GM23338 (cell line): ENCODE measurements at regions not wholly inside any gene's neighbourhood (a gene's known extent, or its start where the extent isn't known, plus 50 kb on each side); places are given as distances from the start of the nearest gene placed in this dataset.

Experiments
- ATAC-seq: fragments of 200-7000 bp; cut with Tn5 transposase; 3 replicates; pipeline ENCODE4 v1.9.1; 2020
- DNase-seq: peaks from one replicate; pipeline ENCODE4 v3.0.0-alpha.2; 2015; ENCODE audit warnings: low spot score
- H2AFZ ChIP-seq: fragments of 200-600 bp; sonication (generic); 2 replicates; pipeline ENCODE4 v1.8.0; 2016; ENCODE audit warnings: antibody characterized with exemption, mild to moderate bottlenecking, moderate library complexity
- H3F3A ChIP-seq: fragments of 200-600 bp; sonication (generic); replicated peaks from 2 replicates; pipeline ENCODE4 v1.8.0; 2017; ENCODE audit warnings: antibody characterized with exemption, mixed run types, low read depth
- H3K27ac ChIP-seq: fragments of 200-600 bp; sonication (generic); 2 replicates; pipeline ENCODE4 v1.6.1; 2016; ENCODE audit warnings: low read depth
- H3K27me3 ChIP-seq: fragments of 200-600 bp; sonication (generic); 2 replicates; pipeline ENCODE4 v1.8.0; 2016; ENCODE audit warnings: mild to moderate bottlenecking, mixed run types, moderate library complexity; ENCODE audit not compliant: insufficient read depth
- H3K36me3 ChIP-seq: fragments of 200-600 bp; sonication (generic); 2 replicates; pipeline ENCODE4 v1.8.0; 2016; ENCODE audit warnings: mild to moderate bottlenecking; ENCODE audit not compliant: insufficient read depth
- H3K4me1 ChIP-seq: fragments of 200-600 bp; sonication (generic); 2 replicates; pipeline ENCODE4 v1.8.0; 2016; ENCODE audit warnings: mild to moderate bottlenecking, moderate library complexity; ENCODE audit not compliant: insufficient read depth
- H3K4me2 ChIP-seq: fragments of 200-600 bp; sonication (generic); 2 replicates; pipeline ENCODE4 v1.7.1; 2017; ENCODE audit warnings: mixed run types
- H3K4me3 ChIP-seq: fragments of 200-600 bp; sonication (generic); 2 replicates; pipeline ENCODE4 v1.6.1; 2016; ENCODE audit warnings: mixed run types
- H3K79me2 ChIP-seq: fragments of 200-600 bp; sonication (generic); replicated peaks from 2 replicates; pipeline ENCODE4 v1.8.0; 2017; ENCODE audit warnings: mild to moderate bottlenecking; ENCODE audit not compliant: insufficient read depth
- H3K9me2 ChIP-seq: fragments of 200-600 bp; sonication (generic); 2 replicates; pipeline ENCODE4 v1.8.0; 2017; ENCODE audit not compliant: insufficient read depth
- H4K20me1 ChIP-seq: fragments of 200-600 bp; sonication (generic); replicated peaks from 2 replicates; pipeline ENCODE4 v1.8.0; 2017; ENCODE audit warnings: mild to moderate bottlenecking; ENCODE audit not compliant: insufficient read depth
- H3K27ac Mint-ChIP-seq: 2 replicates; pipeline ENCODE4 v1.8.0; 2020; ENCODE audit warnings: inconsistent platforms, mild to moderate bottlenecking, moderate library complexity, mixed read lengths
- H3K27me3 Mint-ChIP-seq: 3 replicates; pipeline ENCODE4 v1.8.0; 2022; ENCODE audit warnings: low read depth, mild to moderate bottlenecking, moderate library complexity, mixed read lengths, inconsistent platforms; ENCODE audit not compliant: insufficient read depth, poor library complexity
- H3K36me3 Mint-ChIP-seq: 3 replicates; pipeline ENCODE4 v1.8.0; 2021; ENCODE audit warnings: low read depth, mild to moderate bottlenecking, inconsistent platforms, moderate library complexity, mixed read lengths
- H3K4me1 Mint-ChIP-seq: 3 replicates; pipeline ENCODE4 v1.8.0; 2020; ENCODE audit warnings: mild to moderate bottlenecking, inconsistent platforms, mixed read lengths
- H3K4me3 Mint-ChIP-seq: 3 replicates; pipeline ENCODE4 v1.8.0; 2021; ENCODE audit warnings: moderate library complexity, mild to moderate bottlenecking, inconsistent platforms, mixed read lengths
- H3K9me3 Mint-ChIP-seq: 3 replicates; pipeline ENCODE4 v1.8.0; 2020; ENCODE audit warnings: moderate library complexity, mild to moderate bottlenecking, inconsistent platforms, mixed read lengths
- ETS1 ChIP-seq: IDR thresholded peaks from 2 replicates; pipeline ENCODE4 v1.6.1; 2016; ENCODE audit warnings: antibody characterized with exemption
- EZH2phosphoT487 ChIP-seq: fragments of 200-600 bp; sonication (generic); IDR thresholded peaks from one replicate; pipeline ENCODE4 v1.8.1; 2018; ENCODE audit warnings: antibody characterized with exemption; ENCODE audit not compliant: unreplicated experiment
- NANOG ChIP-seq: IDR thresholded peaks from 2 replicates; pipeline ENCODE4 v1.6.1; 2016; ENCODE audit warnings: antibody characterized with exemption, borderline replicate concordance
- POLR2AphosphoS5 ChIP-seq: IDR thresholded peaks from 2 replicates; pipeline ENCODE4 v1.6.1; 2016; ENCODE audit warnings: antibody characterized with exemption, low read depth
- REST ChIP-seq: IDR thresholded peaks from one replicate; pipeline ENCODE4 v1.6.1; 2018; ENCODE audit warnings: antibody characterized with exemption; ENCODE audit not compliant: unreplicated experiment
- STAT1 ChIP-seq: IDR thresholded peaks from one replicate; pipeline ENCODE4 v1.6.1; 2016; ENCODE audit warnings: antibody characterized with exemption; ENCODE audit not compliant: unreplicated experiment
- ZNF114 ChIP-seq: fragments of 250-450 bp; sonication (Bioruptor Pico); IDR thresholded peaks from 2 replicates; pipeline ENCODE4 v1.5.0; 2020; ENCODE audit warnings: mild to moderate bottlenecking, moderate library complexity
- ZNF331 ChIP-seq: fragments of 250-450 bp; sonication (Bioruptor Pico); IDR thresholded peaks from 2 replicates; pipeline ENCODE4 v1.5.0; 2020; ENCODE audit warnings: low read depth, mild to moderate bottlenecking, moderate library complexity

- Mint-ChIP-seq H3K27ac (no peak overlapping the region), H3K9me3 (peaks cover 15% of the 10 kb centered on the region), H3K4me3 (no peak overlapping the region), H3K27me3 (peaks cover 5% of the 10 kb centered on the region), H3K4me1 (peaks cover 10% of the 10 kb centered on the region; the same call in 2 of the 3 replicates), H3K36me3 (peaks cover 13% of the 10 kb centered on the region; the same call in 2 of the 3 replicates)
- peaks cover 12% of the 10 kb centered on the region; the same call in 1 of the 2 replicates for H3K9me2 ChIP-seq
- H3K27me3 ChIP-seq: no peaks in the 10 kb centered on the region
- no peak overlapping the region for H3K27ac ChIP-seq
- peak overlapping the region; percentile 78; the same call in 1 of the 2 replicates for H2AFZ ChIP-seq
- H3F3A ChIP-seq: no peaks in the 10 kb centered on the region
- ATAC-seq (no peak), DNase-seq (no peak)
- H4K20me1 ChIP-seq: no peaks in the 10 kb centered on the region
- H3K4me3 ChIP-seq: no peak overlapping the region
- peaks cover 5% of the 10 kb centered on the region for H3K4me1 ChIP-seq
- no peaks in the 10 kb centered on the region for H3K79me2 ChIP-seq
- TF ChIP-seq NANOG (no peak), STAT1 (no peak), REST (no peak), ZNF331 (CRISPR knock-in tag) (no peak), ETS1 (no peak), ZNF114 (CRISPR knock-in tag) (no peak)
- no peaks in the 10 kb centered on the region for H3K36me3 ChIP-seq
- no peak overlapping the region for H3K4me2 ChIP-seq
These were observed 481.3 kb upstream of the NRP1 start for GRCh38 chr10:33815776-33816175.

- Histone ChIP-seq H3K4me1 (peaks cover 5% of the 10 kb centered on the region; the same call in 1 of the 2 replicates), H3K4me3 (no peak overlapping the region), H4K20me1 (no peaks in the 10 kb centered on the region), H3F3A (no peaks in the 10 kb centered on the region), H3K79me2 (no peaks in the 10 kb centered on the region), H2AFZ (no peak overlapping the region), H3K27me3 (no peaks in the 10 kb centered on the region), H3K27ac (no peak overlapping the region), H3K36me3 (no peaks in the 10 kb centered on the region), H3K4me2 (no peak overlapping the region), H3K9me2 (peaks cover 8% of the 10 kb centered on the region; the same call in 1 of the 2 replicates)
- peaks cover 15% of the 10 kb centered on the region for H3K9me3 Mint-ChIP-seq
- ATAC-seq (no peak), DNase-seq (no peak)
- no peak overlapping the region for H3K27ac Mint-ChIP-seq
- peaks cover 5% of the 10 kb centered on the region; the same call in 1 of the 3 replicates for H3K4me1 Mint-ChIP-seq
- H3K4me3 Mint-ChIP-seq: no peak overlapping the region
- no peak for TF ChIP-seq EZH2phosphoT487
- TF ChIP-seq STAT1: no peak
- TF ChIP-seq ETS1: no peak
- TF ChIP-seq ZNF331 (CRISPR knock-in tag): no peak
- TF ChIP-seq NANOG: no peak
- TF ChIP-seq POLR2AphosphoS5: no peak
- H3K36me3 Mint-ChIP-seq: peaks cover 13% of the 10 kb centered on the region; the same call in 2 of the 3 replicates
- H3K27me3 Mint-ChIP-seq: peaks cover 2% of the 10 kb centered on the region
These were observed 479.4 kb upstream of the NRP1 start for GRCh38 chr10:33813871-33814270.
